Vagina (tissue), 2 donors: ENCODE measurements at regions not wholly inside any gene's neighbourhood (a gene's known extent, or its start where the extent isn't known, plus 50 kb on each side); places are given as distances from the start of the nearest gene placed in this dataset.

ENCODE experiments used
- DNase-seq, 2 donors: peaks; one replicate each; pipeline ENCODE4 v3.0.0-alpha.2; 2017; ENCODE audit errors: extremely low spot score in 2 of 2
- H3K27ac ChIP-seq: fragments of 200-600 bp; sonication (generic); one replicate; pipeline ENCODE4 v1.5.1; 2019
- H3K27me3 ChIP-seq: fragments of 200-600 bp; sonication (generic); one replicate; pipeline ENCODE4 v1.5.1; 2019
- H3K36me3 ChIP-seq, 2 donors: fragments of 200-600 bp; sonication (generic); one replicate each; pipeline ENCODE4 v1.5.1; 2017 to 2019
- H3K4me1 ChIP-seq: fragments of 200-600 bp; sonication (generic); one replicate; pipeline ENCODE4 v1.5.1; 2019
- H3K4me3 ChIP-seq, 2 donors: fragments of 200-600 bp; sonication (generic); 1 replicate in 1 of 2; 2 replicates in 1 of 2; pipeline ENCODE4 v1.5.1; 2016 to 2019
- H3K9me3 ChIP-seq: fragments of 200-600 bp; sonication (generic); one replicate; pipeline ENCODE4 v1.5.1; 2019
- CTCF ChIP-seq, 3 experiments: fragments of 450-650 bp in 2 of 3; fragments of 200-600 bp in 1 of 3; sonication (generic) in 1 of 3; IDR thresholded peaks; one replicate each; pipeline ENCODE4 v1.5.1; 2017 to 2019; ENCODE audit warnings: antibody characterized with exemption in 3 of 3, mild to moderate bottlenecking in 2 of 3, moderate library complexity in 2 of 3
- POLR2A ChIP-seq, 2 donors: fragments of 450-650 bp; IDR thresholded peaks; one replicate each; pipeline ENCODE4 v1.6.1; 2017; ENCODE audit warnings: antibody characterized with exemption in 2 of 2, mild to moderate bottlenecking in 2 of 2, moderate library complexity in 2 of 2
- POLR2AphosphoS5 ChIP-seq, 2 donors: sonication (generic); formaldehyde crosslinking; IDR thresholded peaks; one replicate each; pipeline ENCODE4 v1.9.0; 2017; ENCODE audit warnings: antibody characterized with exemption in 2 of 2, mild to moderate bottlenecking in 2 of 2, low read depth in 1 of 2; ENCODE audit not compliant: insufficient read depth in 1 of 2
- intact Hi-C: fragments of 100-400 bp; cut with DNase I; formaldehyde crosslinking; loops from one replicate; pipeline ENCODE4 v1.15.1; 2023

DNA sequence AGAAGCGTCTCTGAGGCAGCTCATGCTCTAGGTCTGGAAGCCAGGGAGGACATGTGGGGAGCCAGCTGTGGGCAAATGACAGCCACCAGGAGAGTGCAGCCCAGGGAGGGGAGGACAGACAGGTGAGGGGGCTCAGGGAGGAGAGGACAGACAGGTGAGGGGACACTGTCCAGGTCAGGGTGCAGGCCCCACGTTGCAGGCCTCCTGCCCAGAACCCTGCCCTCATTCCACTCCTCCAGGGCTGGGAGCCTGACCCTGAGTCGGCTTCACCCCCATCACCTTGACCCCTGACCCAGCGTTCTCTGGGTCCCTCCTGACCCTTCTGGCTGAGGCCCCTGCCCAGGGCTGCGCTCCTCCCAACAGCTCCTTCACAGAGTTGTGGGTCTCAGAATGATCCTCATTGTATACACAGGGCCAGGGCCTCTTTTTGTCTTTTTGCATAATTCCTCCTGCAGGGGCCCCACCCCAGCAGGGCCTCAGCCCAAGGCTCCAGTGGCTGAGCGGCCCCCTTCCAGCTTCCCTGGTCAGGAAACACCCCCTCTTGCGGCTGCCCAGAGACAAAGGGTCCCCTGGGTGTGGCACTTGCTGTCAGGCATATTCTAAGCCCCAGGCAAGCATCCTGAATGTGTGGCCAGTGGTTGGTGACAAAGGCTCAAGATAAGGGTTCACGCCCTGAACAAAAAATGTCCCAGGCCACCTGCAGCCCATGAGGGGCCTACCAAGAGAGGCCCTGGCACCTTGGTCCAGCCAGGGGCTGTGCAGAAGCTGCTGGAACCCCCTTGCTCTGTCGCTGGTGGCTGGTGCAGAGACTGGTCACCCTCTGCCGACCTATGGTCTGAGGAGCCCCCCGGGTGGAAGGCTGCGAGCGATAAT, 853.0 kb downstream of the BRD1 start:
- no peaks in the 10 kb centered on the region for H3K27me3 ChIP-seq

GRCh38 chr22:48973694-48974041, 854.0 kb downstream of the BRD1 start:
- H3K36me3 ChIP-seq = no peaks in the 10 kb centered on the region
- H3K27me3 ChIP-seq = no peaks in the 10 kb centered on the region
- H3K9me3 ChIP-seq = no peaks in the 10 kb centered on the region
- TF ChIP-seq CTCF (IDR thresholded peaks at IDR 0.05) = no peak
- no peak for TF ChIP-seq POLR2AphosphoS5 (IDR thresholded peaks at IDR 0.05; ENCODE audit: insufficient read depth in 1 of 2, low read depth in 1 of 2)
- TF ChIP-seq POLR2A (IDR thresholded peaks at IDR 0.05) = no peak
- H3K4me1 ChIP-seq = no peaks in the 10 kb centered on the region
- no peak overlapping the region for H3K4me3 ChIP-seq
- peak in 1 of 2 donors; percentile 79 for DNase-seq
- H3K27ac ChIP-seq = no peak overlapping the region
- intact Hi-C loops = no loop called here

More for the DNA sequence above, 853.0 kb downstream of the BRD1 start:
- TF ChIP-seq CTCF (IDR thresholded peaks at IDR 0.05) = no peak
- no peak for TF ChIP-seq POLR2AphosphoS5 (IDR thresholded peaks at IDR 0.05; ENCODE audit: insufficient read depth in 1 of 2, low read depth in 1 of 2)
- TF ChIP-seq POLR2A (IDR thresholded peaks at IDR 0.05) = no peak
- H3K4me3 ChIP-seq = no peak overlapping the region
- no peak overlapping the region for H3K27ac ChIP-seq
- no peak for DNase-seq
- intact Hi-C loops = no loop called here
- H3K36me3 ChIP-seq = no peaks in the 10 kb centered on the region
- H3K4me1 ChIP-seq = no peaks in the 10 kb centered on the region
- H3K9me3 ChIP-seq = no peaks in the 10 kb centered on the region

DNA sequence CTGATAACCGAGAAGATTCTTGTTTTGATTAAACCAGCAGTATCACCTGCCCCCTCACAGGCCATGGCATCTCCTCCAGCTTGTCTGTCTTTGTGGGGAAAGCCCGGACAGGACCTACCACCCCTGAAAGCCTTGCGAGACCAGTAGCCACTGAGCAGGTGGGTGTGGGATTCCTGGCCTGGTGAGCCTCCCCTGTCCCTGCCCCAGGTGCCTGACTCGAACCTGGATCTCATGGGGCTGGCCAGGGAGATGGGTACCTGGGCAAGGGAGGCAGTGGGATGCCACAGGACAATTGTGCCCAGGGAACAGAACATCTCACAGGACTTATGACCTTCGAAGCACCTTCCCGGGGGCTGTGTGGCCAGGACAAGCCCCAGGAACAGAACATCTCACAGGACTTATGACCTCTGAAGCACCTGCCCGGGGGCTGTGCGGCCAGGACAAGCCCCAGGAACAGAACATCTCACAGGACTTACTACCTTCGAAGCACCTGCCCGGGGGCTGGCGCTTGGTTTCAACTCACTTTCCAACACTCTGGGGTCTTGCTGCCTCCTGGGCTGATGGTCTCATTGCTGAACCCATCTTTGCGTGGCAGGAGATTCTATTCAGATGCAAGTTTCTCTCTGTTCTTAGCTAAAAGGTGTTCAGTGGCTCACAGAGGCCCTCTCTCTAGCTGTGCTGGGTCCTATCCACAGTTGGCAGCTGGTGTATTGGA, 854.5 kb downstream of the BRD1 start:
- Histone ChIP-seq H3K27me3 (no peaks in the 10 kb centered on the region), H3K9me3 (no peaks in the 10 kb centered on the region), H3K4me1 (no peaks in the 10 kb centered on the region), H3K4me3 (no peak overlapping the region), H3K27ac (no peak overlapping the region), H3K36me3 (no peaks in the 10 kb centered on the region)
- TF ChIP-seq CTCF (IDR thresholded peaks at IDR 0.05) (no peak), POLR2A (IDR thresholded peaks at IDR 0.05) (no peak), POLR2AphosphoS5 (IDR thresholded peaks at IDR 0.05; ENCODE audit: insufficient read depth in 1 of 2, low read depth in 1 of 2) (no peak)
- peak in 1 of 2 donors; percentile 88 for DNase-seq
- intact Hi-C loops = no loop called here

DNA sequence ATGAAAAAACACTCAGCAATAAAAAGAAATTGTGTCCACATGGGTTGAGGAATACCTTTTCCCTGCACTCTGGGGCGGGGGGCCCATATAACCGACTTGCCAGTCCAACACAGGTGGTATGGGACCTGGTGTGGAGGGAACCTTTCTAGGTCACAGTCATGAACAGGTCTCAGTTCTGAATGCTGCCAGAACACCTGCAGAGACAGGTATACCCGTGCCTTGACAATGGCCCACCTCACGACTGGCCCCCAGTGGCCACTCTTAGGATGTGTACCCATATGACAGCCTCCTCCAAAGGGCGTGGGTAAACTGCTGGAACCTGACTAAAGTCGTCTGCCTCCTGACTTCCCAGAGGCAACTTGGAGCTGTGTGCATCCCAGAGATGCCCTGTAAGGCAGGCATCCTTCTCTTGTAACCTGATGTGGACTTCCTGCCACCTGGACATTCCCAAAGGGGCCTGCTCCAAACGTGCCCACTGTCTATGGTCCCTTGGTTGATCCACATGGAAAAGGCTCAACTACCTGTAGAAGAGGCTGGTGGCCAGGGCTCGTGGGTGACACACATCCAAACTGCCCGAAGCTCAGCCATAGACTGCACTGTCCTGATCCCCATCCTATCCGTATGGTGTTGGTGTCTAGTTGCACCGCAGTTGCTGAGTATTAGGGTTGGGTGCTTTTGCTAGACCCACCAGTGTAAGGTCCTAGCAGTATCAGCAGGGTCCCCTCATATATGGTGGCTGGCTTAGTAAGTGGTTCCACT, 859.3 kb downstream of the BRD1 start:
- no peaks in the 10 kb centered on the region for H3K4me1 ChIP-seq
- H3K4me3 ChIP-seq = no peak overlapping the region
- no peaks in the 10 kb centered on the region for H3K27me3 ChIP-seq
- intact Hi-C loops = no loop called here
- no peak for TF ChIP-seq POLR2A (IDR thresholded peaks at IDR 0.05)
- no peak for TF ChIP-seq CTCF (IDR thresholded peaks at IDR 0.05)
- no peak for TF ChIP-seq POLR2AphosphoS5 (IDR thresholded peaks at IDR 0.05; ENCODE audit: insufficient read depth in 1 of 2, low read depth in 1 of 2)
- no peaks in the 10 kb centered on the region for H3K9me3 ChIP-seq
- H3K27ac ChIP-seq = no peak overlapping the region
- H3K36me3 ChIP-seq = no peaks in the 10 kb centered on the region
- peak; percentile 47 to 82 for DNase-seq
